Rectal smooth muscle tissue (tissue), 1 donor: ENCODE measurements at regions not wholly inside any gene's neighbourhood (a gene's known extent, or its start where the extent isn't known, plus 50 kb on each side); places are given as distances from the start of the nearest gene placed in this dataset.
"Not testable (repeated sequence)": the region's sequence is repeated elsewhere in the genome, so short reads cannot be mapped to it uniquely, and the experiment has no call there.

Experiments used
- H3K27ac ChIP-seq: one replicate; pipeline ENCODE4 v1.7.0; 2013; ENCODE audit warnings: low read depth, low read length, inconsistent platforms
- H3K27me3 ChIP-seq: one replicate; pipeline ENCODE4 v1.7.0; 2013; ENCODE audit warnings: low read length; ENCODE audit not compliant: control insufficient read depth, insufficient read depth
- H3K36me3 ChIP-seq: one replicate; pipeline ENCODE4 v1.7.0; 2013; ENCODE audit warnings: low read length; ENCODE audit not compliant: control insufficient read depth, insufficient read depth
- H3K4me1 ChIP-seq: one replicate; pipeline ENCODE4 v1.7.0; 2013; ENCODE audit warnings: low read length; ENCODE audit not compliant: control insufficient read depth, insufficient read depth
- H3K4me3 ChIP-seq: one replicate; pipeline ENCODE4 v1.7.0; 2013; ENCODE audit warnings: low read length
- H3K9ac ChIP-seq: one replicate; pipeline ENCODE4 v1.7.0; 2013; ENCODE audit warnings: low read length

GRCh38 chrX:115840729-115841409 lies 279.9 kb downstream of the PLS3 start:
- H3K36me3 ChIP-seq, H3K4me3 ChIP-seq, H3K27ac ChIP-seq, H3K9ac ChIP-seq, H3K4me1 ChIP-seq, H3K27me3 ChIP-seq: not testable (repeated sequence)

- H3K27ac ChIP-seq, H3K4me3 ChIP-seq, H3K27me3 ChIP-seq: not testable (repeated sequence)
Measured at GRCh38 chrX:115850986-115851385, 290.0 kb downstream of the PLS3 start.

GRCh38 chrX:115853260-115853659 lies 292.3 kb downstream of the PLS3 start:
- not testable (repeated sequence) for H3K27me3 ChIP-seq, H3K9ac ChIP-seq, H3K4me1 ChIP-seq, H3K27ac ChIP-seq, H3K36me3 ChIP-seq, H3K4me3 ChIP-seq

More at GRCh38 chrX:115850986-115851385, 290.0 kb downstream of the PLS3 start:
- H3K4me1 ChIP-seq, H3K36me3 ChIP-seq, H3K9ac ChIP-seq: not testable (repeated sequence)

GRCh38 chrX:115881170-115881569 lies 289.4 kb upstream of the AGTR2 start:
- H3K27me3 ChIP-seq, H3K9ac ChIP-seq, H3K36me3 ChIP-seq, H3K4me1 ChIP-seq, H3K27ac ChIP-seq, H3K4me3 ChIP-seq: not testable (repeated sequence)

GRCh38 chrX:115884121-115884520 lies 286.4 kb upstream of the AGTR2 start:
- H3K36me3 ChIP-seq, H3K4me1 ChIP-seq, H3K4me3 ChIP-seq, H3K9ac ChIP-seq, H3K27ac ChIP-seq, H3K27me3 ChIP-seq: not testable (repeated sequence)

- Histone ChIP-seq H3K4me3 (peak overlapping the region; percentile 44), H3K27ac (peak overlapping the region; percentile 74)
- not testable (repeated sequence) for H3K9ac ChIP-seq, H3K36me3 ChIP-seq, H3K4me1 ChIP-seq, H3K27me3 ChIP-seq
Measured at GRCh38 chrX:115888041-115888440, 282.5 kb upstream of the AGTR2 start.

- not testable (repeated sequence) for H3K27me3 ChIP-seq, H3K9ac ChIP-seq, H3K4me1 ChIP-seq, H3K27ac ChIP-seq, H3K36me3 ChIP-seq, H3K4me3 ChIP-seq
Measured at GRCh38 chrX:115888519-115888918, 282.0 kb upstream of the AGTR2 start.

GRCh38 chrX:115889121-115889890 lies 281.2 kb upstream of the AGTR2 start:
- no peaks in the 10 kb centered on the region for H3K4me1 ChIP-seq
- H3K9ac ChIP-seq, result no peak overlapping the region
- no peaks in the 10 kb centered on the region for H3K36me3 ChIP-seq
- H3K27ac ChIP-seq, result no peak overlapping the region
- H3K27me3 ChIP-seq, result no peaks in the 10 kb centered on the region
- no peak overlapping the region for H3K4me3 ChIP-seq

- Histone ChIP-seq H3K36me3 (no peaks in the 10 kb centered on the region), H3K4me3 (peak overlapping the region; percentile 43), H3K4me1 (no peaks in the 10 kb centered on the region), H3K27me3 (no peaks in the 10 kb centered on the region), H3K27ac (no peak overlapping the region), H3K9ac (no peak overlapping the region)
Measured at GRCh38 chrX:115892056-115892708, 278.4 kb upstream of the AGTR2 start.

- H3K27me3 ChIP-seq, result no peaks in the 10 kb centered on the region
Measured at GRCh38 chrX:115892787-115893671, 277.5 kb upstream of the AGTR2 start.

GRCh38 chrX:115894087-115894486 lies 276.5 kb upstream of the AGTR2 start:
- Histone ChIP-seq H3K4me1 (no peaks in the 10 kb centered on the region), H3K9ac (no peak overlapping the region), H3K36me3 (no peaks in the 10 kb centered on the region), H3K4me3 (no peak overlapping the region), H3K27me3 (no peaks in the 10 kb centered on the region), H3K27ac (no peak overlapping the region)

More at GRCh38 chrX:115892787-115893671, 277.5 kb upstream of the AGTR2 start:
- Histone ChIP-seq H3K36me3 (no peaks in the 10 kb centered on the region), H3K27ac (peak overlapping the region; percentile 64), H3K4me1 (no peaks in the 10 kb centered on the region), H3K4me3 (peak overlapping the region; percentile 43), H3K9ac (no peak overlapping the region)
